HG03521 (cell line): ENCODE measurements at regions not wholly inside any gene's neighbourhood (a gene's known extent, or its start where the extent isn't known, plus 50 kb on each side); places are given as distances from the start of the nearest gene placed in this dataset.
"Not testable (repeated sequence)": the region's sequence is repeated elsewhere in the genome, so short reads cannot be mapped to it uniquely, and the experiment has no call there.

Experiments
- ATAC-seq: cut with Tn5 transposase; IDR thresholded peaks from one replicate; pipeline ENCODE4 v1.9.1; 2021; ENCODE audit warnings: mild to moderate bottlenecking, moderate library complexity; ENCODE audit not compliant: unreplicated experiment

DNA sequence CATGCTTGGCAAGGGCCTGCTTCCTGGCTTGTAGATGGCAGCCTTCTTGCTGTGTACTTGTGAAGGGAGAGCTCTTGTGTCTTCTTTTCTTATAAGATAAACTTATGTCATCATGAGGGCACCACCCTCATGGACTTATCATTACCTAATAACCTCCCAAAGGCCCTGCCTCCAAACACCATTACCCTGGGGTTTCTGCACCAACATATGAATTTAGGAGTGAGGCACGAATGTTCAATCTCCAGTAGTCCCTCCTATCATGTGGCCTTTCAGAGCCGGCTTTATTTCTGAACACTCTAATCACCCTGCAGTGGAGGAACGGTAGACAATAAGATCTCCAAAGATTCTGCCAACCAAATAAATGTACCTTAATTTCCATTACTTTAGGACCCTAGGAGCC lies 144.3 kb downstream of the ABCC12 start:
- ATAC-seq, result no peak

DNA sequence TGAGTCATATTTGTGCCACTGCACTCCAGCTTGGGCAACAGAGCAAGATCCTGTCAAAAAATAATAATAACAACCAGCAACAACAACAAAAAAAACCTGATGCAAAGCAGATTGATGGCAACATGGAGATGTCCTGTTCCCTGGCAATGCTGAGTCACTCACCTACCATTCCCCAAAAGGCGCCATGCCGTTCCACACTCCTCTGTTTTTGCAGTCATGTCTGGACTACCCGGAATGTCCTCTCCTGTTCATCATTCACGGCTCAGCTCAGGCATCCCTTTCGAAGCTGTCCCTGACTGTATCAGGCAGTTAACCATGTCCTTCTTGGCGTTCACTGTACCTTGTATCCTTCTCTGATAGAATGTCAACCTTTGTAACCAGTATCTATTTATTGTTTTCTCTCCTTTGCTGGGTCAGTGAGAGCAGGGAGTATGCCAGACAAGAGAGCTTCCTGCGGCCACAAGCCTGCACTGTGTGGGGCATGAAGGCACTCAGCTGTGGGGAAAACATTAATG lies 147.7 kb downstream of the ABCC12 start:
- ATAC-seq, result no peak

- no peak for ATAC-seq
Observed at GRCh38 chr16:48004141-48004695, 151.6 kb downstream of the ABCC12 start.

DNA sequence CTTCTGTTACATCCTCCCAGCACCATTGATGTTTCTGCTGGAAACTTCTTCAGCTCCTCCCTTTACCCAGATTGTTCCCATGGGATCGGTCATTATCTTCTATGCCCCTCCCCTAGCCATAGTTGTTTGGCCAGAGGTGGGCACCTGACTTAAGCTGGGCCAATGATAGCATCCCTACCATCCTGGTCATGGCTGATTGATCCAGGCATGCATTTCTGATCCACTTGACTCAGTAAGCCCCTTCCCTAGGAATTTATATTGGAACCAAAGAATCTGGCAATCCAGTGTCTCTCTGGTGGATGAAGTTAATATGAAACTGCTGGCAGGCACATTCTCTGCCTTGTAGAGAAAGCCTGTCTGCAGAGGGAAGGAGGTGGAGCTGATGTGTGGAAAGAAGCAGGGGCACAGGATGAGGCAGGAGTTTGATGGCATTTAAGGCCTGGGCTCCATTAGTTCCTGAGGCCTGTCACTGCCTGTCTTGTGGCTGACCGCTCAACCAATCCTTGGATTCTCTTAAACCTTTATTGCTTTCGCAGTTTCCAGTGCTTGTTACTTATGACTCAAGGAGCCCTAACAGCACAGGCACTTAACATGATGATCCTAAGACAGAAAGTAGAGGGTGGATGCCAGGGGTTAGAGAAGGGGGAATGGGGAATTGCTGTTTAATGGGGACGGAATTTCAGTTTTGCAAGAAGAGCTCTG lies 152.4 kb downstream of the ABCC12 start:
- no peak for ATAC-seq

- ATAC-seq, result no peak
Observed at GRCh38 chr16:48001324-48001895, 154.4 kb downstream of the ABCC12 start.

- ATAC-seq, result no peak
Observed at GRCh38 chr16:48000622-48001021, 155.2 kb downstream of the ABCC12 start.

GRCh38 chr16:47999595-47999994 lies 156.2 kb downstream of the ABCC12 start:
- no peak for ATAC-seq

DNA sequence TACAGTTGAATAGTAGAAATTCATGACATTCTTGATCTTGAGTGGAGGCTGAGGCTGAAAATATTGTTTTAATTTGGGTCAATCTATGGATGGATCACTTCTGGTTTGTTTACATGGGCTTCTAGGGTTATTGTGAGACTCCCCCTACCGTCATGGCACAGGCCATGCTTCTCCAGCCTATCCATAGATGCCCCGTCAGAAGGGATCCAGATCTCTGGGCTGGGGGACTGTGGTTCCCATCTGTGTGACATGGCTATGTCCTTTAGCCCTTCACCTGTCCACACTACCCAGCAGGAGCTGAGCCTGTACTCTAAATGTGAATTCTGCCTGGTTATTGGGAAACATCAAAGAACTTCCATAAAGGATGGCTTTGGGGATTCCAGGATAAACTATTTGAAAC lies 160.4 kb downstream of the ABCC12 start:
- no peak for ATAC-seq

- ATAC-seq, result no peak
Observed at GRCh38 chr16:47991491-47991890, 164.3 kb downstream of the ABCC12 start.

- no peak for ATAC-seq
Observed at GRCh38 chr16:47990676-47991075, 165.1 kb downstream of the ABCC12 start.

GRCh38 chr16:47987136-47987535 lies 168.7 kb downstream of the ABCC12 start:
- ATAC-seq, result no peak

GRCh38 chr16:47986031-47986430 lies 169.8 kb downstream of the ABCC12 start:
- no peak for ATAC-seq

DNA sequence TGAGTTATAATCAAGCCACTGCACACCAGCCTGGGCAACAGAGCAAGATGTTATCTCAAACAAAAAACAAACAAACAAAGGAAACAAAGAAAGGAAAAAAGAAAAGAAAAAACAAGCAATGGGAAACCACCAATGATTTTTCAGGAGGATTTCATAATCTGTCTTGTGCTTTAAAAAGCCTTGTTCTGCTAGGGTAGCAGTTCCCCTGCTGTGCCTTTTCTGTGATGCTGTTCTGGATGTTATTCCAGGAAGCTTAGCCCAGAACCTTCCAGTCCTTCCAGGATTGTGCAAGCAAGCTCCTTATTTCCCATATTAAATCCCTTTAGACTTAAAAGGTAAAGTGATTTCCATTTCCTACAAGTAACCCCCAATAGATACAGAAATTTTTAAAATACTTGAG lies 171.1 kb downstream of the ABCC12 start:
- no peak for ATAC-seq

GRCh38 chr16:47983999-47984580 lies 171.7 kb downstream of the ABCC12 start:
- ATAC-seq, result no peak

GRCh38 chr16:47980212-47980611 lies 175.6 kb downstream of the ABCC12 start:
- no peak for ATAC-seq

GRCh38 chr16:47979616-47980182 lies 176.1 kb downstream of the ABCC12 start:
- no peak for ATAC-seq

- no peak for ATAC-seq
Observed at GRCh38 chr16:47979164-47979520, 176.7 kb downstream of the ABCC12 start.

DNA sequence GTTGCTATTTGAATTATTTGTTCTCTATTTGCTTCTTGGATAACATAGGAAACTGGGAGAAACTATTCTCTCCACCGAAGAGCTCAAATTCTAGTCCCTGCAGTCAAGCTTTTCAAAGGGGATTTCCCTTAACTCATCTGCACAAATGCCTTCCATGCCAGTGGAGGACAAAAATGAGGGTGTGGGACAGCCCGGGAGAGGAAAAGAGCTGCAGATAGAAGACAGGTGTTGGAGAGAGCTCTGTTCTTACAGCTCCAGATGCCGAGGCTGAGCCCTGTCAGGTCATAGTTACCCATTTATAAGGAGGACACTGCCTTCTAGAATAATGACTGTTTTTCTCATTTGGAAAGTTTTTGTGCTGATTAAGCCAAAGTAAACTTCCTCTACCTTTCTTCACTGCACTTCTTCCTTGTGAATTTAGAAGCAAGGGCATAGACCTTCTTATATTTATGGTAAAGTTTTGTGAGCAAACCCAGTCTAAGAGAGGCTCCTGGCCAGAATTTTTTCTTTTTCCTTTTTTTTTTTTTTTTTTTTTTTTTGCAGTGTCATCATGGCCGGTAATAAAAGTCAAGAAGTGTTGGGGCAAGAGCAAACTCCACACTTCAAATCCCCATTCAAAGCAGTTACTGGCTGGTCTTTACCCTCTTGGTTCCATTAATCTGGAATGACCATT lies 177.2 kb downstream of the ABCC12 start:
- ATAC-seq, result no peak

GRCh38 chr16:47977802-47978201 lies 178.0 kb downstream of the ABCC12 start:
- no peak for ATAC-seq

GRCh38 chr16:47976636-47977210 lies 179.1 kb downstream of the ABCC12 start:
- no peak for ATAC-seq

DNA sequence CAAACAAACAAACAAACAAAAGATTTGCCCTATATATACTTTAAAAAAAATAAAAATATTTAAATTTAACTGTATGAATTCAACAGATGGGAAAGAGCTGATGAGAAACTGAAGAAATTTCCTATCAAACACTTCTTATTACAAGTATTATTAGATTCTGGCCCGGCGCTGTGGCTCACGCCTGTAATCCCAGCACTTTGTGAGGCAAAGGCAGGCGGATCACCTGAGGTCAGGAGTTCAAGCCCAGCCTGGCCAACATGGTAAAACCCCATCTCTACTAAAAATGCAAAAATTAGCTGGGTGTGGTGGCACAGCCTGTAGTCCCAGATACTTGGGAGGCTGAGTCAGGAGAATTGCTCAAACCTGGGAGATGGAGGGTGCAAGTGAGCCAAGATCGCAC lies 180.8 kb downstream of the ABCC12 start:
- not testable (repeated sequence) for ATAC-seq
